Ovary (tissue), 7 donors: ENCODE measurements at regions not wholly inside any gene's neighbourhood (a gene's known extent, or its start where the extent isn't known, plus 50 kb on each side); places are given as distances from the start of the nearest gene placed in this dataset.

Experiments
- DNase-seq, 5 donors: peaks; one replicate each; pipeline ENCODE4 v3.0.0-alpha.2; 2019 to 2020
- H3K27ac ChIP-seq, 2 donors: fragments of 200-600 bp; one replicate each; pipeline versions ENCODE4 v1.5.1 to v1.8.0; 2019 to 2022
- H3K27me3 ChIP-seq: fragments of 200-600 bp; one replicate; pipeline ENCODE4 v1.8.0; 2022
- H3K36me3 ChIP-seq: fragments of 200-600 bp; sonication (generic); one replicate; pipeline ENCODE4 v1.5.1; 2019
- H3K4me1 ChIP-seq: one replicate; pipeline ENCODE4 v1.8.1; 2013; ENCODE audit warnings: mild to moderate bottlenecking, moderate library complexity; ENCODE audit not compliant: insufficient read depth
- H3K4me3 ChIP-seq: fragments of 200-600 bp; sonication (generic); one replicate; pipeline ENCODE4 v1.5.1; 2017
- H3K9me3 ChIP-seq, 2 donors: fragments of 200-600 bp in 1 of 2; sonication (generic) in 1 of 2; one replicate each; pipeline versions ENCODE4 v1.5.1 to v1.8.1; 2013 to 2019; ENCODE audit warnings: mild to moderate bottlenecking in 1 of 2, moderate library complexity in 1 of 2
- CTCF ChIP-seq, 3 donors: fragments of 450-650 bp in 2 of 3; fragments of 200-600 bp in 1 of 3; IDR thresholded peaks; one replicate each; pipeline versions ENCODE4 v1.5.1 to v1.8.0; 2016 to 2022; ENCODE audit warnings: antibody characterized with exemption in 3 of 3, mild to moderate bottlenecking in 1 of 3
- EP300 ChIP-seq: sonication (generic); formaldehyde crosslinking; IDR thresholded peaks from one replicate; pipeline ENCODE4 v1.6.1; 2017; ENCODE audit warnings: antibody characterized with exemption
- POLR2A ChIP-seq: fragments of 450-650 bp; IDR thresholded peaks from one replicate; pipeline ENCODE4 v1.6.1; 2017; ENCODE audit warnings: antibody characterized with exemption, mild to moderate bottlenecking, moderate library complexity
- WGBS, 3 donors: extraction: QIAGEN DNeasy Blood & Tissue Kit in 1 of 3; methylation state at CpG; one replicate each; pipeline versions ENCODE4 v1.1.5 to v1.1.7; 2013 to 2017; 5-methylcytosine and 5-hydroxymethylcytosine counted together
- intact Hi-C, 4 donors: fragments of 100-400 bp; cut with DNase I; formaldehyde crosslinking; loops; one replicate each; pipeline versions ENCODE4 v1.11.0 to v1.15.1; 2022 to 2023
- donor health status: DM: no; HTN: no; CAD: no; lungs with moderate emphysema.
- donor health status: DM: no; HTN: no; CAD: no.
- donor health status: Bipolar disorder and iron deficiency.
- donor health status: DM: no; HTN: no; CAD: no.
- donor health status: DM: yes; HTN: yes; CAD: no.

GRCh38 chr7:80318081-80318480 lies 183.4 kb downstream of the GNAI1 start:
- Histone ChIP-seq H3K36me3 (no peaks in the 10 kb centered on the region), H3K9me3 (no peaks in the 10 kb centered on the region), H3K27ac (no peak overlapping the region), H3K4me3 (no peak overlapping the region), H3K27me3 (no peaks in the 10 kb centered on the region), H3K4me1 (no peaks in the 10 kb centered on the region)
- 82 to 95% (median 94%) methylated on average over 3 of the region's 3 CpGs for WGBS, 3 donors
- DNase-seq = no peak
- no peak for TF ChIP-seq EP300
- TF ChIP-seq CTCF (IDR thresholded peaks at IDR 0.05) = no peak
- no peak for TF ChIP-seq POLR2A
- intact Hi-C loops = no loop called here

- 94 to 95% (median 95%) methylated on average over 2 of the region's 2 CpGs for WGBS, 3 donors
- H3K9me3 ChIP-seq = no peaks in the 10 kb centered on the region
- no peak for TF ChIP-seq POLR2A
- TF ChIP-seq CTCF (IDR thresholded peaks at IDR 0.05) = no peak
- no peak for TF ChIP-seq EP300
Observed at GRCh38 chr7:80316811-80317210, 182.2 kb downstream of the GNAI1 start.

GRCh38 chr7:80313716-80314115 lies 179.1 kb downstream of the GNAI1 start:
- Histone ChIP-seq H3K27ac (no peak overlapping the region), H3K4me3 (no peak overlapping the region)
- intact Hi-C loops = no loop called here

More at GRCh38 chr7:80316811-80317210, 182.2 kb downstream of the GNAI1 start:
- Histone ChIP-seq H3K27ac (no peak overlapping the region), H3K36me3 (no peaks in the 10 kb centered on the region), H3K27me3 (no peaks in the 10 kb centered on the region), H3K4me3 (no peak overlapping the region), H3K4me1 (peaks cover 2% of the 10 kb centered on the region)
- DNase-seq = no peak
- intact Hi-C loops = no loop called here

GRCh38 chr7:80313067-80313626 lies 178.5 kb downstream of the GNAI1 start:
- no peak for TF ChIP-seq EP300
- TF ChIP-seq CTCF (IDR thresholded peaks at IDR 0.05) = no peak
- no peak for TF ChIP-seq POLR2A
- intact Hi-C loops = no loop called here
- H3K4me3 ChIP-seq = no peak overlapping the region
- DNase-seq = no peak
- no peaks in the 10 kb centered on the region for H3K9me3 ChIP-seq
- no peaks in the 10 kb centered on the region for H3K27me3 ChIP-seq
- peaks cover 2% of the 10 kb centered on the region for H3K4me1 ChIP-seq
- WGBS, 3 donors = 90 to 95% (median 93%) methylated on average over 6 of the region's 6 CpGs
- no peaks in the 10 kb centered on the region for H3K36me3 ChIP-seq
- H3K27ac ChIP-seq = no peak overlapping the region

More at GRCh38 chr7:80313716-80314115, 179.1 kb downstream of the GNAI1 start:
- TF ChIP-seq POLR2A (no peak), CTCF (IDR thresholded peaks at IDR 0.05) (no peak), EP300 (no peak)
- no peaks in the 10 kb centered on the region for H3K27me3 ChIP-seq
- peaks cover 2% of the 10 kb centered on the region for H3K4me1 ChIP-seq
- no peak for DNase-seq
- H3K9me3 ChIP-seq = no peaks in the 10 kb centered on the region
- 98% methylated on average over 3 of the region's 3 CpGs for WGBS, 3 donors
- H3K36me3 ChIP-seq = no peaks in the 10 kb centered on the region
